ENCODE measurements at regions not wholly inside any gene's neighbourhood (a gene's known extent, or its start where the extent isn't known, plus 50 kb on each side); places are given as distances from the start of the nearest gene placed in this dataset.
"Not testable (repeated sequence)": the region's sequence is repeated elsewhere in the genome, so short reads cannot be mapped to it uniquely, and the experiment has no call there.

DNA sequence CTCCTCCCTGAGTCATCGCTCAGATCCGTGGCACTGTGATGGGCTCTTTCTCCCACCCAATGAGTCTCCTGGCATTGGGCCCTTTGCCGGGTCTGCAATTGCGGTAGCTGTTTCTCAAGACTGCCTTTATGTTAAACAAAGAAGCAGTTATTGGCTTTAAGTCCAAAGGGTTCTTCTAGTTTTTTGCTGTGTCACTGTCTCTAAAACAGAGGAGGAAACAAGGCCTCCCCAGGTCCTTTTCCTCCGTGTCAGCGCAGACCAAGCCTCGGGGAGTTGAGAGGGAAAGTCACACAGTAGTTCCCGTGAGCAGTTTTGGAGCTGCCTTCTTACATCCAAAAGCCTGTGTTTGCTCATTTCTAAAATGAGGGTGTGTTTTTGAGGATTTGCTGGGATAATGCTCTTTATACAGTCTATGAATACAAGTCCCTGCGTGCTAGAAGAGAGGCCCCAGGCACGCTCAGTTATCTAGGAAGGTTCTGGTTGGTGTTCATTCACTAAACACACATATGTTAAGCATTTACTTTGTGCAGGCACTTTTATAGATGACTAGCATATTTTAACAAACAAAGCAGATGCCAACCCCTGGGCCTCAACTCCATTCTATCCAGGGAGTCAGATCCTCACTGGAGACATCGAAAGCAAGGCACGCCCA, 126.0 kb upstream of the PZP start:
- no peak overlapping the region for H3K4me3 ChIP-seq (ENCODE audit: low read depth, low read length)
- TF ChIP-seq, protein P1, sequence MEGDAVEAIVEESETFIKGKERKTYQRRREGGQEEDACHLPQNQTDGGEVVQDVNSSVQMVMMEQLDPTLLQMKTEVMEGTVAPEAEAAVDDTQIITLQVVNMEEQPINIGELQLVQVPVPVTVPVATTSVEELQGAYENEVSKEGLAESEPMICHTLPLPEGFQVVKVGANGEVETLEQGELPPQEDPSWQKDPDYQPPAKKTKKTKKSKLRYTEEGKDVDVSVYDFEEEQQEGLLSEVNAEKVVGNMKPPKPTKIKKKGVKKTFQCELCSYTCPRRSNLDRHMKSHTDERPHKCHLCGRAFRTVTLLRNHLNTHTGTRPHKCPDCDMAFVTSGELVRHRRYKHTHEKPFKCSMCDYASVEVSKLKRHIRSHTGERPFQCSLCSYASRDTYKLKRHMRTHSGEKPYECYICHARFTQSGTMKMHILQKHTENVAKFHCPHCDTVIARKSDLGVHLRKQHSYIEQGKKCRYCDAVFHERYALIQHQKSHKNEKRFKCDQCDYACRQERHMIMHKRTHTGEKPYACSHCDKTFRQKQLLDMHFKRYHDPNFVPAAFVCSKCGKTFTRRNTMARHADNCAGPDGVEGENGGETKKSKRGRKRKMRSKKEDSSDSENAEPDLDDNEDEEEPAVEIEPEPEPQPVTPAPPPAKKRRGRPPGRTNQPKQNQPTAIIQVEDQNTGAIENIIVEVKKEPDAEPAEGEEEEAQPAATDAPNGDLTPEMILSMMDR (conservative IDR thresholded peaks at IDR 0.05; ENCODE audit: low read depth, low read length) = no peak
- no peak for DNase-seq (ENCODE audit: low read depth)

DNA sequence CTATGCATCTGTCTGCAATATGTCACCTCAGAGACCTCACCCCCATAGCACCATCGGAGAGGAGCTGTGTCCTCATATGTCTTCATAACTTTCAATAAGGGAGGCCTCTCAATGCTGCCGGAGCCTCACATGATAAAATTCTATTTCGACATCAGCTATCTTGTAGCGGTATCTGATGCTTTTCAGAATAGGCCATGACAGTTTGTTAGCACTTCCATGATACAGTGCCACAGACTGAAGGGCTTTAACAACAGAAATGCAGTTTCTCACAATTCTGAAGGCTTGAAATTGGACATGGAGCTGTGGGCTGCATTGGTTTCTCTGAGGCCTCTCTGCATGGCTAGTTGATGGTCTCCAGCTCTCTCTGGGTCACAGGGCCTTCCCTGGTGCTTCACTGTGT, 125.0 kb upstream of the PZP start:
- TF ChIP-seq, protein P1 (conservative IDR thresholded peaks at IDR 0.05; ENCODE audit: low read depth, low read length) = no peak
- DNase-seq (ENCODE audit: low read depth) = no peak
- H3K4me3 ChIP-seq (ENCODE audit: low read depth, low read length) = no peak overlapping the region

DNA sequence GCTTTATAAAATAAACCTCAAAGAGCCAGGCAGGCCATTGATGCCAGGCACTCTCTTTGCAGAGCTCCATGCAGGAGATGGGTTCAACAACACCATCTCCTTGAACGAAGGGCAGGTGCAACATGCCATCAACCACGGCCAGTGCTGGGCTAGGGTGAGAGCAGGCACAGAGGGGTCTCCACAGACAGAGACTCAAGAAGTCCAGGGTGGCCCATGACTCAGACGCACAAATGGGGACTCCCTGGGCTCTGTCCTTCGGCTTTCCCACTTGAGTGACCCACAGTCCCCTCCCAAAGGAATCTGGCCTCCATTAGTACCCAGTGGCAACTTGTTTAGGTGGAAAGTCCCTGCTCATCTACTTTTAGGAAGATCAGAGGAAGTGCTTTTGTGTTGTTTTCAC, 124.4 kb upstream of the PZP start:
- no peak overlapping the region for H3K4me3 ChIP-seq (ENCODE audit: low read depth, low read length)
- no peak for DNase-seq (ENCODE audit: low read depth)
- TF ChIP-seq, protein P1 (conservative IDR thresholded peaks at IDR 0.05; ENCODE audit: low read depth, low read length) = no peak

DNA sequence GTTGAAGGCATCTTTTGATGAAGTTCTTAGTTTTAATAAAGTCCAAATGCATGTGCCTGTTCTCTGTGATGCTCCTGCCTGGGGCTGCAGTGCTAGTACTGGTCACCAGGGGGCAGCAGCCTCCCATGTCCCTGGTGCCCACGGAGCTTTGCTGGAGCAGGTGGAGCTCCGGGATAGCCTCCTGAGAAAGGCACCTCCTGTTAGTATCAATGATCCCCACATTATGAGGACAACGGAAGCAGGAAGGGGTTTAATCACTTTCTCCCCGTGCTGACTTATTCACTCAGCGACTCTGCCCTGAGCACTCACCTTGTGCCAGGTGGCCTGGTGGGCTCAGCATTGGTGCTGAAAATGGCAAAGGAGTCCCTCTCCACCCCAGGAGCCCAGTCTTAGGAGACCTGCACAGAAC, 123.0 kb upstream of the PZP start:
- no peak overlapping the region for H3K4me3 ChIP-seq (ENCODE audit: low read depth, low read length)
- TF ChIP-seq, protein P1 (conservative IDR thresholded peaks at IDR 0.05; ENCODE audit: low read depth, low read length) = peak; percentile 100
- DNase-seq (ENCODE audit: low read depth) = no peak

DNA sequence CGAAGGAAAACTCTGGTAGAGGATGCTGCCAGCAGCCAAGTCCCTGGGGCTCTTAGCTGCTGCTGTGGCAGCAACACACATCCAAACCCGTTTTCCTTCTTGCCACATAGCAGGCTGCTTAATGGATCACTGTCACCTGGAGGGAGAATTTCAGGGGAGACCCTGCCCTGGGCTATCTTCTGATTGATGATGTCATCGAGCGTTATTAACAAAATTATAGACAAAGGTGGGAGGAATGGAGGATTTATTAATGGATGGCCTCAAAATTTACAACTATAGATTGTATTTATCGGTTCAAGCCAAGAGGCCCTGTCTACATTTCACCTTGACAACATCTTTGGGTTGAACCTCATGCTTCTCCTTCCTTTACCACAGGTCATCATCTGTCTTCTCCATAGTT, 120.8 kb upstream of the PZP start:
- H3K4me3 ChIP-seq (ENCODE audit: low read depth, low read length) = no peak overlapping the region
- no peak for DNase-seq (ENCODE audit: low read depth)
- TF ChIP-seq, protein P1 (conservative IDR thresholded peaks at IDR 0.05; ENCODE audit: low read depth, low read length) = no peak

DNA sequence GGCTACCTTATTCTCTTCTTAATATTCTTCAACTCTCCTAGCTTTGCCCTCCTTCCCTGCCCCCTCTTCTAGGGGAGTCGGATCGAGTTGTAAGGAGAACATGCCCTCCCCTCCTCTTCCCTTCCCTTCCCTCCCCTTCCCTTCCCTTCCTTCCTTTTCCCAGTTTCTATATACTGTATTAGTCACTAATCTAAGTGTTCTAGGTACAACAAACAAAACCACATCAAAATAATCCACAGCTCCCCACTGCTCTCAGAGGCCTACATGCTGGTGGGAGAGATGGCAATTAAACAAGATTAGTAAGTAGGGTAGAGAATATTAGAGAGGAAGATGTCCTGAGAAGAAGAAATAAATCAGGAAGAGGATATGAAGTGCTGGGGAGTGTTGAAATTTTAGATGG, 119.9 kb upstream of the PZP start:
- no peak for DNase-seq (ENCODE audit: low read depth)
- TF ChIP-seq, protein P1 (conservative IDR thresholded peaks at IDR 0.05; ENCODE audit: low read depth, low read length) = no peak

DNA sequence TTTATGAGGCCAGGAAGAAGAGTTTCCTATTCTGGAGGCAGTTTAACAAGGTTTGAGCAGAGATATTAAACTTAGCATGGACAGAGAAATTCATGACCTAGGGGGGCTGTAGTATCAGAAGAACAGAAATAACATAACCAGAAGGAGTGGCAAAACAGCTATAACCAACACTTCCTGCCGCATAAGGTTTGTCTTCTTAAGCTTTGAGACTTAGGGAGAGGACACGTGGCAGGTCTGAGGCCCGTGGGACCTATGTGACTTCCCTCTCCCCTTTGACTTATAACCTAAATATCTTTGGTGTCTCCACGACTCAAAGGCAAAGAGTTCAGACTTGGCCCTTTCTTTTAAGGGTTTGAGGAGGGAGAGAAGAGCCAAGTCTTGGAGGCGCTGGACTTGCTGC, 119.1 kb upstream of the PZP start:
- DNase-seq (ENCODE audit: low read depth) = no peak
- TF ChIP-seq, protein P1 (conservative IDR thresholded peaks at IDR 0.05; ENCODE audit: low read depth, low read length) = no peak
- H3K4me3 ChIP-seq (ENCODE audit: low read depth, low read length) = no peak overlapping the region

More for the DNA sequence above, 119.9 kb upstream of the PZP start:
- H3K4me3 ChIP-seq (ENCODE audit: low read depth, low read length) = no peak overlapping the region

DNA sequence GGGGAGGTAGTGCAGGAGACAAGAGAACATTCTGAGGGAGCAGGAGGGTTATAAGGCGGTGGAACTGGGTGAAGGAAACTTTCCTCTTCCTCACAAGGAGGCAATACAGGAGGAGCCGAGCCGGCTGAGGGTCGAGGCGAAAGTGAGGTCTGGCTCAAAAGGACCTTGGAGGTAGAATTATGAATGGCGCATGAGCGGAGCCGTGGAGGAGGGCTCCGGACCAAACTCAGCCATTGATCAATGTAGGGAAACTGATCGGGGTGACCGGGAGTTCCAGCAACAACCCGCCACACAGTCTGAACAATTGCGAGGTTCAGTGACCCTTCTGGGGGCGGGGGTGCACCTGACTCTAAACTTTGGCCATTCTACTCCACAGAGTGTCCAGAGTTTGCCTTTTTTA, 118.7 kb upstream of the PZP start:
- DNase-seq (ENCODE audit: low read depth); H3K4me3 ChIP-seq (ENCODE audit: low read depth, low read length): not testable (repeated sequence)

All from epithelial cell of proximal tubule (primary cell).